Mucosa of descending colon (tissue), 3 donors: ENCODE measurements at regions not wholly inside any gene's neighbourhood (a gene's known extent, or its start where the extent isn't known, plus 50 kb on each side); places are given as distances from the start of the nearest gene placed in this dataset.

Experiments
- ATAC-seq: fragments of 200-7000 bp; cut with Tn5 transposase; one replicate; pipeline ENCODE4 v1.9.1; 2020; ENCODE audit warnings: mild to moderate bottlenecking, moderate library complexity
- DNase-seq, 3 donors: peaks; one replicate each; pipeline ENCODE4 v3.0.0-alpha.2; 2020
- H3K36me3 ChIP-seq: fragments of 200-600 bp; one replicate; pipeline ENCODE4 v1.8.0; 2021; ENCODE audit warnings: low read depth, mild to moderate bottlenecking
- H3K4me1 ChIP-seq: fragments of 200-600 bp; one replicate; pipeline ENCODE4 v1.8.0; 2021; ENCODE audit warnings: low read depth, mild to moderate bottlenecking
- H3K4me3 ChIP-seq: fragments of 200-600 bp; one replicate; pipeline ENCODE4 v1.8.0; 2021; ENCODE audit warnings: mild to moderate bottlenecking
- H3K9me3 ChIP-seq: fragments of 200-600 bp; one replicate; pipeline ENCODE4 v1.8.0; 2021; ENCODE audit warnings: mild to moderate bottlenecking
- CTCF ChIP-seq: fragments of 200-600 bp; IDR thresholded peaks from one replicate; pipeline ENCODE4 v1.8.0; 2022; ENCODE audit warnings: antibody characterized with exemption, mild to moderate bottlenecking
- intact Hi-C, 2 donors: fragments of 100-400 bp; cut with DNase I in 1 of 2; cut with micrococcal nuclease in 1 of 2; formaldehyde crosslinking; loops; one replicate each; pipeline versions ENCODE4 v1.11.0 to v1.11.1; 2022; cut with DNase I, micrococcal nuclease
- donor health status: DM: no; HTN: no; CAD: no; lungs with moderate emphysema.
- donor health status: DM: no; HTN: no; CAD: no.
- donor health status: DM: no; HTN: yes; CAD: no.

DNA sequence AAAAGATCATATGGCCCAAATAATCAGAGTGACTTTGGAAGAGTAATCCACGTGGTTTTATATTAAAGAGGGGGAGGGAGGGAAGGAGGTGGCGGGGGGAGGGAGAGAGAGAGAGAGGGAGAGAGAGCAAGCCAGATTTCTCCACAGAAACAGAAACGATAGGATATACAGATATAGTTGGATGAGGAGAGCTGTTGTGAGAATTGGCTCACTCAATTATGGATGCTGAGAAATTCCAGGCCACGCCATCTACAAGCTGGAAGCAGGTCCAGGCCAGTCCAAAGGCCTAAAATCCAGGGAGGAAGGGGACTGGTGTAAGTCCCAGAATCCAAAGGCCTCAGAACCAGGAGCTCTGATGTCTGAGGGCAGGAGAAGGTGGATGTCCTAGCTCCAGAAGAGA lies 75.5 kb downstream of the CXCL12 start:
- Histone ChIP-seq H3K4me3 (no peak overlapping the region), H3K4me1 (no peaks in the 10 kb centered on the region), H3K9me3 (no peaks in the 10 kb centered on the region), H3K36me3 (no peaks in the 10 kb centered on the region)
- no peak for ATAC-seq
- no peak for TF ChIP-seq CTCF
- intact Hi-C loops, result no loop called here
- DNase-seq, result no peak

GRCh38 chr10:44308935-44309334 lies 76.0 kb downstream of the CXCL12 start:
- H3K9me3 ChIP-seq, result no peaks in the 10 kb centered on the region
- no peak for TF ChIP-seq CTCF
- H3K36me3 ChIP-seq, result no peaks in the 10 kb centered on the region
- H3K4me3 ChIP-seq, result no peak overlapping the region
- DNase-seq (no peak), ATAC-seq (no peak)
- intact Hi-C loops, result no loop called here
- H3K4me1 ChIP-seq, result no peaks in the 10 kb centered on the region

GRCh38 chr10:44307691-44308090 lies 77.2 kb downstream of the CXCL12 start:
- DNase-seq (no peak), ATAC-seq (no peak)
- no peaks in the 10 kb centered on the region for H3K4me1 ChIP-seq
- no peak overlapping the region for H3K4me3 ChIP-seq
- H3K9me3 ChIP-seq, result no peaks in the 10 kb centered on the region
- TF ChIP-seq CTCF, result no peak
- no peaks in the 10 kb centered on the region for H3K36me3 ChIP-seq
- intact Hi-C loops, result no loop called here

DNA sequence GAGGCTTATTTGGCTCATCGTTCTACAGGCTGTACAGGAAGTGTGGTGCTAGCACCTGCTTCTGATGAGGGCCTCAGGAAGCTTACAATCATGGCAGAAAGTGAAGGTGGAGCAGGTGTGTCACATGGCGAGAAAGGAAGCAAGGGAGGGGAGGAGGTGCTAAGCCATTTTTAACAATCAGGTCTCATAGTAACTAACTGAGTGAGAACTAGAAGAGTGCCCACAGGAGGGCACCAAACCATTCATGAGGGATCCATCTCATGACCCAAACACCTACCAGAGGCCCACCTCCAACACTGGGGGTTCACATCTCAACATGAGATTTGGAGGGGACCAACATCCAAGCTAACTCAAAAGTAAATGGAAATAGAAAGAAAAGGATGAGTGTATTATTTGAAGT lies 78.1 kb downstream of the CXCL12 start:
- Histone ChIP-seq H3K4me1 (no peaks in the 10 kb centered on the region), H3K9me3 (no peaks in the 10 kb centered on the region), H3K36me3 (no peaks in the 10 kb centered on the region), H3K4me3 (no peak overlapping the region)
- no peak for ATAC-seq
- DNase-seq, result no peak
- no peak for TF ChIP-seq CTCF
- intact Hi-C loops, result no loop called here

GRCh38 chr10:44306147-44306710 lies 78.7 kb downstream of the CXCL12 start:
- no peak for TF ChIP-seq CTCF
- no peaks in the 10 kb centered on the region for H3K36me3 ChIP-seq
- H3K9me3 ChIP-seq, result no peaks in the 10 kb centered on the region
- DNase-seq, result no peak
- no peak overlapping the region for H3K4me3 ChIP-seq
- H3K4me1 ChIP-seq, result no peaks in the 10 kb centered on the region
- intact Hi-C loops, result no loop called here
- no peak for ATAC-seq

DNA sequence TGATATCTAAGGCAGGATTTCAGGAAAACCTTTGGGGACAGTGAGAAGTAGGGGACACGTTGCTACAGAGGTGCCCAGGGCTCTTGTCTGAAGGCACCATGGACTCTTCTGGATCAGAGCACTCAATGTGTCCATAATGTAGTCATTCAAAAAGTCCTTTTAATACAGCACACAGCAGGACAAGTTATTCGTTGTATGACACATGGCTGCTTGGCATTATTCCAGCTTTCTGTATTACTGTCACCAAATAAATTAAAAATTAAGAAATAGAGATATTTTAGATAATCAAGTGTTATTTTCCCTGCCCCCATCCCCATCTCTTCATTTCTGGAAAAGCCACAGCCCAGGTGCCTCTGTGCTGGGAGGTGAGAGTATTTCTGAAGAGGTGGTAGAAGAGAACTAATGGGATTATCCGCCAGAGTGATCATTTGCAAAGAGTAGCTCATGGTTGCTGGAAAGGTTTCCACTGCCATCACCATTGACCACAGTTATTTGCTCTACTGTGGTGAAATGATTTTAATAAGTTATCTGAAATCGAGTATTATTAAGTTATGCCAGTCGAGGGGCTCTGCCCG lies 83.0 kb downstream of the CXCL12 start:
- Histone ChIP-seq H3K9me3 (no peaks in the 10 kb centered on the region), H3K4me1 (no peaks in the 10 kb centered on the region), H3K4me3 (no peak overlapping the region), H3K36me3 (no peaks in the 10 kb centered on the region)
- TF ChIP-seq CTCF, result no peak
- intact Hi-C loops, result no loop called here
- ATAC-seq (no peak), DNase-seq (no peak)
